ENCODE measurements at regions not wholly inside any gene's neighbourhood (a gene's known extent, or its start where the extent isn't known, plus 50 kb on each side); places are given as distances from the start of the nearest gene placed in this dataset.
"Not testable (repeated sequence)": the region's sequence is repeated elsewhere in the genome, so short reads cannot be mapped to it uniquely, and the experiment has no call there.

GRCh38 chr6:88456221-88456859 lies 290.2 kb upstream of the CNR1 start:
- DNase-seq (ENCODE audit: low read depth): no peak

- no peak for DNase-seq (ENCODE audit: low read depth)
Observed at GRCh38 chr6:88455317-88455716, 289.2 kb upstream of the CNR1 start.

GRCh38 chr6:88454658-88455057 lies 288.5 kb upstream of the CNR1 start:
- no peak for DNase-seq (ENCODE audit: low read depth)

- DNase-seq (ENCODE audit: low read depth): no peak
Observed at GRCh38 chr6:88449770-88450169, 283.6 kb upstream of the CNR1 start.

- no peak for DNase-seq (ENCODE audit: low read depth)
Observed at GRCh38 chr6:88445188-88445965, 279.2 kb upstream of the CNR1 start.

GRCh38 chr6:88443554-88443953 lies 277.4 kb upstream of the CNR1 start:
- DNase-seq (ENCODE audit: low read depth): no peak

- DNase-seq (ENCODE audit: low read depth): no peak
Observed at GRCh38 chr6:88442737-88443136, 276.6 kb upstream of the CNR1 start.

GRCh38 chr6:88441346-88441745 lies 275.2 kb upstream of the CNR1 start:
- no peak for DNase-seq (ENCODE audit: low read depth)

GRCh38 chr6:88428068-88428467 lies 261.9 kb upstream of the CNR1 start:
- DNase-seq (ENCODE audit: low read depth): no peak

- no peak for DNase-seq (ENCODE audit: low read depth)
Observed at GRCh38 chr6:88426005-88426404, 259.9 kb upstream of the CNR1 start.

GRCh38 chr6:88422831-88423230 lies 256.7 kb upstream of the CNR1 start:
- no peak for DNase-seq (ENCODE audit: low read depth)

GRCh38 chr6:88420967-88421488 lies 254.9 kb upstream of the CNR1 start:
- DNase-seq (ENCODE audit: low read depth): not testable (repeated sequence)

- DNase-seq (ENCODE audit: low read depth): not testable (repeated sequence)
Observed at GRCh38 chr6:88418921-88419810, 253.0 kb upstream of the CNR1 start.

GRCh38 chr6:88417361-88417760 lies 251.2 kb upstream of the CNR1 start:
- not testable (repeated sequence) for DNase-seq (ENCODE audit: low read depth)

GRCh38 chr6:88413459-88413858 lies 247.3 kb upstream of the CNR1 start:
- DNase-seq (ENCODE audit: low read depth): no peak

- DNase-seq (ENCODE audit: low read depth): not testable (repeated sequence)
Observed at GRCh38 chr6:88408355-88408754, 242.2 kb upstream of the CNR1 start.

GRCh38 chr6:88406674-88407073 lies 240.5 kb upstream of the CNR1 start:
- DNase-seq (ENCODE audit: low read depth): not testable (repeated sequence)

- no peak for DNase-seq (ENCODE audit: low read depth)
Observed at GRCh38 chr6:88403486-88403885, 237.3 kb upstream of the CNR1 start.

GRCh38 chr6:88402909-88403308 lies 236.8 kb upstream of the CNR1 start:
- DNase-seq (ENCODE audit: low read depth): no peak

- DNase-seq (ENCODE audit: low read depth): not testable (repeated sequence)
Observed at GRCh38 chr6:88390998-88391397, 224.9 kb upstream of the CNR1 start.

GRCh38 chr6:88388589-88388988 lies 222.4 kb upstream of the CNR1 start:
- DNase-seq (ENCODE audit: low read depth): no peak

- DNase-seq (ENCODE audit: low read depth): no peak
Observed at GRCh38 chr6:88386167-88386566, 220.0 kb upstream of the CNR1 start.

All from non-pigmented ciliary epithelial cell (primary cell).